CD14-positive monocyte (primary cell): ENCODE measurements at regions not wholly inside any gene's neighbourhood (a gene's known extent, or its start where the extent isn't known, plus 50 kb on each side); places are given as distances from the start of the nearest gene placed in this dataset.

Experiments used
- DNase-seq, 3 donors: peaks; one replicate each; pipeline ENCODE4 v3.0.0-alpha.2; 2011 to 2022
- H2AFZ ChIP-seq: 2 replicates; pipeline ENCODE4 v1.6.0; 2012; ENCODE audit warnings: mild to moderate bottlenecking, low read depth, low read length, inconsistent platforms; ENCODE audit not compliant: insufficient read depth, poor library complexity, severe bottlenecking
- H3K27ac ChIP-seq, 2 donors: 1 replicate in 1 of 2; 2 replicates in 1 of 2; pipeline ENCODE4 v1.5.1; 2012 to 2013; ENCODE audit warnings: low read length in 2 of 2, control low read depth in 1 of 2, inconsistent platforms in 1 of 2, low read depth in 1 of 2, mild to moderate bottlenecking in 1 of 2
- H3K27me3 ChIP-seq, 2 donors: one replicate each; pipeline versions ENCODE4 v1.6.0 to v1.6.1; 2011 to 2013; ENCODE audit warnings: low read length in 2 of 2; ENCODE audit not compliant: control insufficient read depth in 2 of 2, insufficient read depth in 2 of 2
- H3K36me3 ChIP-seq, 2 donors: replicated peaks in 1 of 2; 1 replicate in 1 of 2; 2 replicates in 1 of 2; pipeline versions ENCODE4 v1.5.1 to v1.6.1; 2012 to 2013; ENCODE audit warnings: low read length in 2 of 2, control low read depth in 1 of 2, inconsistent platforms in 1 of 2, mild to moderate bottlenecking in 1 of 2; ENCODE audit not compliant: insufficient read depth in 2 of 2, control insufficient read depth in 1 of 2
- H3K4me1 ChIP-seq, 2 donors: 1 replicate in 1 of 2; 2 replicates in 1 of 2; pipeline versions ENCODE4 v1.5.1 to v1.6.1; 2012 to 2013; ENCODE audit warnings: low read length in 2 of 2, control low read depth in 1 of 2, inconsistent platforms in 1 of 2, mild to moderate bottlenecking in 1 of 2, moderate library complexity in 1 of 2; ENCODE audit not compliant: insufficient read depth in 2 of 2, control insufficient read depth in 1 of 2
- H3K4me2 ChIP-seq: replicated peaks from 2 replicates; pipeline ENCODE3; 2012; ENCODE audit warnings: low read length, moderate library complexity, mild to moderate bottlenecking; ENCODE audit not compliant: poor library complexity, severe bottlenecking; ENCODE audit errors: extremely low read depth
- H3K4me3 ChIP-seq, 3 experiments: fragments of 200-600 bp in 1 of 3; sonication (generic) in 1 of 3; replicated peaks in 1 of 3; 1 replicate in 2 of 3; 2 replicates in 1 of 3; pipeline ENCODE4 v1.5.1; 2011 to 2013; ENCODE audit warnings: low read length in 3 of 3, mild to moderate bottlenecking in 3 of 3, control low read depth in 2 of 3, low read depth in 2 of 3, inconsistent platforms in 1 of 3, moderate library complexity in 1 of 3
- H3K79me2 ChIP-seq: 2 replicates; pipeline ENCODE4 v1.6.0; 2012; ENCODE audit warnings: mild to moderate bottlenecking, control low read depth, inconsistent platforms, low read length, moderate library complexity; ENCODE audit not compliant: insufficient read depth
- H3K9ac ChIP-seq: 2 replicates; pipeline ENCODE4 v1.6.0; 2017; ENCODE audit warnings: low read length, mild to moderate bottlenecking; ENCODE audit not compliant: insufficient read depth, poor library complexity, severe bottlenecking
- H3K9me3 ChIP-seq, 2 donors: replicated peaks in 1 of 2; 1 replicate in 1 of 2; 2 replicates in 1 of 2; pipeline versions ENCODE4 v1.5.1 to v1.6.1; 2012 to 2013; ENCODE audit warnings: low read length in 2 of 2, control low read depth in 1 of 2; ENCODE audit not compliant: control insufficient read depth in 1 of 2, insufficient read depth in 1 of 2
- H4K20me1 ChIP-seq: 2 replicates; pipeline ENCODE4 v1.6.0; 2012; ENCODE audit warnings: mild to moderate bottlenecking, low read length, control low read depth, moderate library complexity; ENCODE audit not compliant: insufficient read depth
- H3K27ac Mint-ChIP-seq, 7 donors: one replicate each; pipeline ENCODE4 v1.8.0; 2020; ENCODE audit warnings: mild to moderate bottlenecking in 7 of 7, mixed read lengths in 7 of 7, moderate library complexity in 6 of 7, inconsistent platforms in 2 of 7
- H3K27me3 Mint-ChIP-seq, 3 donors: one replicate each; pipeline ENCODE4 v1.8.0; 2021 to 2022; ENCODE audit warnings: low read depth in 3 of 3, mild to moderate bottlenecking in 3 of 3, mixed read lengths in 3 of 3, moderate library complexity in 3 of 3, inconsistent platforms in 1 of 3
- H3K36me3 Mint-ChIP-seq, 2 donors: one replicate each; pipeline ENCODE4 v1.8.0; 2020; ENCODE audit warnings: mixed read lengths in 2 of 2, inconsistent platforms in 1 of 2, mild to moderate bottlenecking in 1 of 2
- H3K4me1 Mint-ChIP-seq: one replicate; pipeline ENCODE4 v1.8.0; 2020; ENCODE audit warnings: mild to moderate bottlenecking, mixed read lengths
- H3K4me3 Mint-ChIP-seq, 2 donors: one replicate each; pipeline ENCODE4 v1.8.0; 2020; ENCODE audit warnings: mild to moderate bottlenecking in 2 of 2, mixed read lengths in 2 of 2, moderate library complexity in 1 of 2
- H3K9me3 Mint-ChIP-seq, 7 donors: one replicate each; pipeline ENCODE4 v1.8.0; 2020 to 2022; ENCODE audit warnings: mixed read lengths in 7 of 7, mild to moderate bottlenecking in 6 of 7, moderate library complexity in 6 of 7, inconsistent platforms in 2 of 7
- CTCF ChIP-seq: fragments of 200-600 bp; IDR thresholded peaks from one replicate; pipeline ENCODE4 v1.8.0; 2022; ENCODE audit warnings: antibody characterized with exemption, mild to moderate bottlenecking
- WGBS: methylation state at CpG from one replicate; pipeline ENCODE4 v1.1.5; 2013; ENCODE audit warnings: missing lambda C conversion rate; ENCODE audit not compliant: insufficient coverage; 5-methylcytosine and 5-hydroxymethylcytosine counted together
- intact Hi-C, 2 donors: fragments of 100-400 bp; cut with micrococcal nuclease; formaldehyde crosslinking; loops; one replicate each; pipeline versions ENCODE4 v1.15.0 to v1.15.1; 2023

DNA sequence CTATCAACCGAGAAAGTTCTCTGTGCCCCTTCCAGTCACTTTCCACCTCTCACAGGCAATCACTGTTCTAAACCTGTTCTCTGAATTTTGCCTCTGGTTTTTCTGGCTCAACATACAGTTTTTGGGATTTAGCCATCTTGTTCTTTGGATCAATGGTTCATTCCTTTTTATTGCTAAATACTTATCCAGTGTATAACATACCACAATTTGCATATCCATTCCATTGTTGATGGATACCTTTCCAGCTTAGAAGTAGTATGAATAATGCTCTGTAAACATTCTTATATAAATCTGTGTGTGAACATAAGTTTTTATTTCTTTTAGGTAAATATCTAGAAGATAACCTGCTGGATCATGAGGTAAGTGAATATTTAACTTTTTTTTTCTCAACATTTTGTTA lies 87.8 kb upstream of the FNDC3B start:
- Mint-ChIP-seq H3K9me3 (peaks cover 0 to 6% (median 0%) of the 10 kb centered on the region in 7 donors), H3K36me3 (no peaks in the 10 kb centered on the region), H3K4me3 (no peak overlapping the region), H3K27me3 (no peaks in the 10 kb centered on the region), H3K4me1 (peaks cover 12% of the 10 kb centered on the region), H3K27ac (peak overlapping the region in 1 of 7 donors; percentile 23)
- no peaks in the 10 kb centered on the region for H3K79me2 ChIP-seq
- H3K4me1 ChIP-seq, result peaks cover 11 to 17% of the 10 kb centered on the region in 2 donors
- H3K9me3 ChIP-seq, result no peaks in the 10 kb centered on the region
- TF ChIP-seq CTCF, result no peak
- intact Hi-C loops, result no loop called here
- H3K36me3 ChIP-seq, result no peaks in the 10 kb centered on the region
- no peak overlapping the region for H3K9ac ChIP-seq
- H3K27ac ChIP-seq, result no peak overlapping the region
- H3K4me2 ChIP-seq, result no peak overlapping the region
- H3K27me3 ChIP-seq, result no peaks in the 10 kb centered on the region
- H3K4me3 ChIP-seq, result no peak overlapping the region
- no peaks in the 10 kb centered on the region for H4K20me1 ChIP-seq
- WGBS, result 100% methylated on average over 1 of the region's 1 CpG
- H2AFZ ChIP-seq, result no peak overlapping the region
- no peak for DNase-seq

DNA sequence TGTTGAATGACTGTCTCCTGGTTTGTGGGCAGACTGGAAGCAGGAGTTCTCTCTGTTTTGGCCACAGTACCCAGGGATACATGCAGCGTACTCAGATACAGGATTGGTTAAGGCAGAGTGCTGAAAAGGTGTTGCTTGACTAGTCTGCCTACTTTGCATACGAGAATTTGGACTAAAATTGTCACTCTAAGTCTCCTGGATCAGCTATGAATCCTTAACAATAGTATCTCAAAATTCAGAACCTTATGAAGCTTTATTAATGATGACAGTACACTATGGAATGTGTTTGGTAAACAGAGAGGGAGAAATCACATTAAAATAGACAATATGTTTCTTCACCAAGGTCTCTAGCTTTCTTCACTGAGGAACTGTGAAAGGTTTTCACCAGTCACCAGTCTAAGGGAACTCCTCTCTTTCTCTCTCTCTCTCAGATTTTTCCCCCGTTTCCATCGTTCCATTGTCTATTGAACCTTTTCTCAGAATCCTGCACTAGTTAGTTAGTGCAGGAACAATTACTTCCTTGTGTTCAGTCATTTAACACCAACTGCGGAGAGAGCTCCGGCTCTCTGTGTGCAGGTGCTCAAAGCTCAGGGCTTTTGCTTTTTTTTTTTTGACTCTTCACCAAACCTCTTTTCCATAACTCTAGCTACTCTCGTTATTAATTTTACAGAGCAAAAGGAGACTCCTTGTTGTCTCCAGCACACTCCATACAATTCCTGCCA lies 85.9 kb upstream of the FNDC3B start:
- H3K9me3 ChIP-seq, result no peaks in the 10 kb centered on the region
- no peaks in the 10 kb centered on the region for H3K27me3 Mint-ChIP-seq
- no peaks in the 10 kb centered on the region for H3K79me2 ChIP-seq
- no peaks in the 10 kb centered on the region for H3K36me3 ChIP-seq
- no peaks in the 10 kb centered on the region for H4K20me1 ChIP-seq
- 96% methylated on average over 4 of the region's 7 CpGs for WGBS
- peak overlapping the region; percentile 8 for H2AFZ ChIP-seq
- no peak for DNase-seq
- H3K9ac ChIP-seq, result no peak overlapping the region
- intact Hi-C loops, result no loop called here
- no peaks in the 10 kb centered on the region for H3K36me3 Mint-ChIP-seq
- H3K27ac Mint-ChIP-seq, result peak overlapping the region in 5 of 7 donors; percentile 43 to 85 (median 74)
- peaks cover 0 to 2% (median 0%) of the 10 kb centered on the region in 7 donors for H3K9me3 Mint-ChIP-seq
- H3K27ac ChIP-seq, result no peak overlapping the region
- H3K4me2 ChIP-seq, result no peak overlapping the region
- no peak overlapping the region for H3K4me3 ChIP-seq
- TF ChIP-seq CTCF, result no peak
- peaks cover 14% of the 10 kb centered on the region for H3K4me1 Mint-ChIP-seq
- H3K4me3 Mint-ChIP-seq, result no peak overlapping the region
- H3K27me3 ChIP-seq, result no peaks in the 10 kb centered on the region
- peaks cover 11 to 17% of the 10 kb centered on the region in 2 donors for H3K4me1 ChIP-seq
